Muscle of back (tissue), 3 donors: ENCODE measurements at regions not wholly inside any gene's neighbourhood (a gene's known extent, or its start where the extent isn't known, plus 50 kb on each side); places are given as distances from the start of the nearest gene placed in this dataset.
"Not testable (repeated sequence)": the region's sequence is repeated elsewhere in the genome, so short reads cannot be mapped to it uniquely, and the experiment has no call there.

Source experiments
- DNase-seq, 3 donors: peaks; one replicate each; pipeline versions ENCODE4 v3.0.0 to v3.0.0-alpha.2; 2013

GRCh38 chr3:73177827-73178226 lies 116.4 kb downstream of the EBLN2 start:
- DNase-seq = no peak

- DNase-seq = no peak
Observed at GRCh38 chr3:73179601-73180000, 118.1 kb downstream of the EBLN2 start.

- DNase-seq = no peak
Observed at GRCh38 chr3:73186741-73187140, 125.3 kb downstream of the EBLN2 start.

GRCh38 chr3:73187328-73187727 lies 125.9 kb downstream of the EBLN2 start:
- DNase-seq = no peak

- no peak for DNase-seq
Observed at GRCh38 chr3:73188707-73189106, 127.2 kb downstream of the EBLN2 start.

- no peak for DNase-seq
Observed at GRCh38 chr3:73192036-73192738, 130.7 kb downstream of the EBLN2 start.

- DNase-seq = not testable (repeated sequence)
Observed at GRCh38 chr3:73193943-73194342, 132.5 kb downstream of the EBLN2 start.

- DNase-seq = no peak
Observed at GRCh38 chr3:73197187-73197586, 135.7 kb downstream of the EBLN2 start.

GRCh38 chr3:73203101-73203500 lies 141.6 kb downstream of the EBLN2 start:
- DNase-seq = no peak

- DNase-seq = no peak
Observed at GRCh38 chr3:73203633-73204032, 142.2 kb downstream of the EBLN2 start.

- DNase-seq = no peak
Observed at GRCh38 chr3:73204841-73205240, 143.4 kb downstream of the EBLN2 start.

GRCh38 chr3:73206030-73206429 lies 144.6 kb downstream of the EBLN2 start:
- no peak for DNase-seq

GRCh38 chr3:73207946-73208440 lies 146.5 kb downstream of the EBLN2 start:
- DNase-seq = no peak

GRCh38 chr3:73210759-73211158 lies 149.3 kb downstream of the EBLN2 start:
- DNase-seq = no peak

- DNase-seq = no peak
Observed at GRCh38 chr3:73212683-73213082, 151.2 kb downstream of the EBLN2 start.

- peak in 1 of 3 donors; percentile 13 for DNase-seq
Observed at GRCh38 chr3:73213896-73214295, 152.4 kb downstream of the EBLN2 start.

- no peak for DNase-seq
Observed at GRCh38 chr3:73214846-73215245, 153.4 kb downstream of the EBLN2 start.

- peak; percentile 11 to 46 (median 33) for DNase-seq
Observed at GRCh38 chr3:73215281-73215680, 153.8 kb downstream of the EBLN2 start.

- no peak for DNase-seq
Observed at GRCh38 chr3:73215901-73216300, 154.4 kb downstream of the EBLN2 start.

- DNase-seq = no peak
Observed at GRCh38 chr3:73216310-73216709, 154.9 kb downstream of the EBLN2 start.

GRCh38 chr3:73222126-73222525 lies 160.7 kb downstream of the EBLN2 start:
- DNase-seq = no peak

GRCh38 chr3:73225146-73225855 lies 163.8 kb downstream of the EBLN2 start:
- DNase-seq = no peak

- DNase-seq = no peak
Observed at GRCh38 chr3:73225991-73226390, 164.5 kb downstream of the EBLN2 start.
